ENCODE measurements at regions not wholly inside any gene's neighbourhood (a gene's known extent, or its start where the extent isn't known, plus 50 kb on each side); places are given as distances from the start of the nearest gene placed in this dataset.
"Not testable (repeated sequence)": the region's sequence is repeated elsewhere in the genome, so short reads cannot be mapped to it uniquely, and the experiment has no call there.

DNA sequence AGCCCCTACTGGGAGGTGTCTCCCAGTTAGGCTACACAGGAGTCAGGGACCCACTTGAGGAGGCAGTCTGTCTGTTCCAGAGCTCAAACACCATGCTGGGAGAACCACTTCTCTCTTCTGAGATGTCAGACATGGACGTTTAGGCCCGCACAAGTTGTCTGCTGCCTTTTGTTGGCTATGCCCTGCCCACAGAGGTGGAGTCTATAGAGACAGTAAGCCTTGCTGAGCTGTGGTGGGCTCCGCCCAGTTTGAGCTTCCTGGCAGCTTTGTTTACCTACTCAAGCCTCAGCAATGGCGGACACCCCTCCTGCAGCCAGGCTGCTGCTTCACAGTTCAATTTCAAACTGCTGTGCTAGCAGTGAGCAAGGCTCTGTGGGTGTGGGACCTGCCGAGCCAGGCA, 88.6 kb upstream of the HAND2 start:
- DNase-seq (ENCODE audit: low spot score), result not testable (repeated sequence)

DNA sequence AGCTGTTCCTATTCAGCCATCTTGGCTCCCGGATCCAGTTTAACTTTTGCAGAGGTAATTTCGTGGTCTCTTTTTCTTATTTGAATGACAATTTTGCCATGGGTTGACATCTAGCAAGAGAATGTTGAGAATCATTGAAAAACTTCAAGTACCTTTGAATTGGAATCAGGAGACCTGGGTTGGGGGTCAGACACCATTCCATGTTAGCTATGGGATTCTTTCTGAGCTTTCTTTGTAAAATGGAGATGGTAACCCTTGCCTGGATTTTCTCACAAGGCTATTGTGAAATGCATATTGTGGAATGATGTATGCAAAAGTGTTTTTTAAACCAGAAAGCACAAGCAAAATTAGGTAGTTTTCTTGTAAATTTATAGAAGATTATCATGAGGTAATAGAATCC, 79.1 kb upstream of the HAND2 start:
- no peak for DNase-seq (ENCODE audit: low spot score)

- DNase-seq (ENCODE audit: low spot score), result not testable (repeated sequence)
These were observed 78.6 kb upstream of the HAND2 start for GRCh38 chr4:173608632-173609031.

DNA sequence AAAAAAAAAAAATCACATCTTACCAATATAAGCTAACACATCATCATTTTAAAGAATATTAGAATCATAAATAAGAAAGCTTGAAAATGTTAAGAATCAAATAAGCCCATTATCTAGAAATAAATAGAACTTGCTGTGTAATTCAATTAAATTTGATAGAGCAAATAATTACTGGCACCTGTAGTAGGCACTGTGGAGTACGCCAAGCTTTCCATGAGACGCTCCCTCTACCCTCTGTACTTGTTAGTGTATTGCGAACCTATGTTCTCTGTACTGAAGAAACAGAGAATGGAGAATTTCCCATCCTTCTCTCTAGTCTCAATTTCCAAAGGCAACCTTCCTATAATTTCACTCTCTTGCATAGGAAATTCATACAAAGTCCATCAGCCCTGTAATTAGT, 61.7 kb upstream of the HAND2 start:
- no peak for DNase-seq (ENCODE audit: low spot score)

- DNase-seq (ENCODE audit: low spot score), result no peak
These were observed 60.7 kb upstream of the HAND2 start for GRCh38 chr4:173590697-173591096.

DNA sequence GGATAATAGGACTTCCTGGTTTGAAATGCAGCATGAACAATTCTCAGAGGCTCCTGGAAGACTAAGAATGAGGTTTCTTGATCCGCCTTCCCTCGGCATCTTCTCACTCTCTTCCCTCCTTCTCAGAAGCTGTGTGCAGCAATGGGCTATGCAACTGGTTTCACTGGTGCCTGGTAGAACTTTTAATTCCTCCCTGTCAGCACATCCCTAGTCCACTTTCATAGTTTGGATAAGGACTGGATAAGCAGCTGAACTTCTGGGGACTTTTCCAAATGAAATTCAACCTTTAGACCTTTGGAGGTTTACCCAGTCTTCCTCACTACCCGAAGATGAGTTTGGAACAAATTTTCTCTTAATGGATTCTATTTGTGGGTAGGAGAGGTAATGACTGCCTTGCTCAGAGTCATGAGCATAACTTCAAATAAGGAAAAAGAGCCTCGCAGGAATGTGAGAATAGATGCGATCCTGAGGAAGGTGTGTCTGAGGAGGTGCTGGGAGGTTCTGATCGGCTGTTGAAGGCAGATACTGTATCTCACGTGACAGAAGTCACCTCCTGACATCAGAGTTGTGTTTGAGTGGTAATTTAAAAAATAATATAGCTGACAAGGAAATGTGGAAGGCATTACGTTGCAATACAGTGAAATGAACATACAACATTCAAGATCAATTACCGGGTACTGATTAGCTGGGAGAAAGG, 56.0 kb upstream of the HAND2 start:
- no peak for DNase-seq (ENCODE audit: low spot score)

- no peak for DNase-seq (ENCODE audit: low spot score)
These were observed 54.5 kb upstream of the HAND2 start for GRCh38 chr4:173584506-173584905.
